SKM-1 (cell line): ENCODE measurements at regions not wholly inside any gene's neighbourhood (a gene's known extent, or its start where the extent isn't known, plus 50 kb on each side); places are given as distances from the start of the nearest gene placed in this dataset.
"Not testable (repeated sequence)": the region's sequence is repeated elsewhere in the genome, so short reads cannot be mapped to it uniquely, and the experiment has no call there.

Experiments used
- DNase-seq: peaks from one replicate; lab custom pipeline; 2025; ENCODE audit not compliant: unreplicated experiment; lab: John Stamatoyannopoulos, UW

DNA sequence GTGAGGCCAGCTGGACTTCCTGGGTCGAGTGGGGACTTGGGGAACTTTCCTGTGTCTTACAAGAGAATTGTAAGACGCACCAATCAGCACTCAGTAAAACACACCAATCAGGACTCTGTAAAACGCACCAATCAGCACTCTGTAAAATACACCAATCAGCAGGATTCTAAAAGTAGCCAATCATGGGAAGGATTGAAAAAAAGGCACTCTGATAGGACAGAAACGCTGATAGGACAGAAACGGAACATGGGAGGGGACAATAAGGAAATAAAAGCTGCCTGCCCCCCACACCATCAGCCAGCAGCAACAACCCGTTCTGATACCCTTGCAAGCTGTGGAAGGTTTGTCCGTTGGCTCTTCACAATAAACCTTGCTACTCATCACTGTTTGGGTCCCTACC is 73.1 kb upstream of the SGCG start:
- DNase-seq: no peak

DNA sequence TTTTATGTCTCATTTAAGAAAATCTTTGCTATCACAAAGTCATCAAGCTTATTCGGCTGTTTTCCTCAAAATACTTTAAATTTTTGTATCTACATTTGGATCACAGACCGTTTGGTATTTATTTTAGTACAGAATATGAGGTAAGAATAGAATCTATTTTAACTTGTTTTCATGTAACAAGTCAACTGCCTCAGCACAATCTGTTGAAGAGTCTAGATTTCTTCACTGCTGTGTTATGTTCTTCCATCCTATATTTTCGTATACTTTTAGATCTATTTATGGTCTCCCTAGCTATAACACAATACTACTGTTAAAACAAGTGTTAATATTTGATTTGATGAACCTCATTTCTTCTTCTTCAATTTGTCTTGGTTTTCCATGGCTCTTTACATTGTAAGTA is 61.6 kb upstream of the SGCG start:
- no peak for DNase-seq

DNA sequence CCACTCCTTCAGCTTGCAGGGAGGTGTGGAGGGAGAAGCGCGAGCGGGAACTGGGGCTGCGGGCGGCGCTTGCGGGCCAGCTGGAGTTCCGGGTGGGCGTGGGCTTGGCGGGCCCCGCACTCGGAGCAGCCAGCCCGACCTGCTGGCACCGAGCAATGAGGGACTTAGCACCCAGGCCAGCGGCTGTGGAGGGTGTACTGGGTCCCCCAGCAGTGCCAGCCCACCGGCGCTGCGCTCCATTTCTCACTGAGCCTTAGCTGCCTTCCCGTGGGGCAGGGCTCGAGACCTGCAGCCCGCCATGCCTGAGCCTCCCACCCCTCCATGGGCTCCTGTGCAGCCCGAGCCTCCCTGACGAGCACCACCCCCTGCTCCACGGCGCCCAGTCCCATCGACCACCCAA is 53.2 kb upstream of the SGCG start:
- DNase-seq: not testable (repeated sequence)

DNA sequence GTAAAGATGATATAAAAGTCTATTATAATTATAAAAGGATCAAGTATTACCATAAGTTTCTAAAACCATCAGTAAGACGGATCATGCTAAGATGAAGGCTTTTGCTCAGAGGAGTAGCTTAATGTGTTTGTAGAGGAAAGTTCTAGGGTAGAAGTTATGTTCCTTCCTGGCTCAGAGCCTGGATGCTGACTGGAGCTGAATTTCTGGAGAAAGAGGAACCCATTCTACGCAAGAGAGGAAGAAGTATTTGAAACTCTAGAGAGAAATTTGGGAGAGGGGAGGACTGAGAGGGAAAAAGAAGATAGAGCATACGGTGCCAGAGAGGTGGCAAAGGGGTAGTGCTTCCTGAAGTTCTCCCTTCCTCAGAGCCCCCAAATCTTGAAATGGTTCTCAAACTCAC is 51.4 kb upstream of the SGCG start:
- DNase-seq: no peak
